GM18909 (cell line): ENCODE measurements at regions not wholly inside any gene's neighbourhood (a gene's known extent, or its start where the extent isn't known, plus 50 kb on each side); places are given as distances from the start of the nearest gene placed in this dataset.
"Not testable (repeated sequence)": the region's sequence is repeated elsewhere in the genome, so short reads cannot be mapped to it uniquely, and the experiment has no call there.

Experiments used
- ATAC-seq: cut with Tn5 transposase; IDR thresholded peaks from one replicate; pipeline ENCODE4 v1.9.1; 2021; ENCODE audit warnings: mild to moderate bottlenecking; ENCODE audit not compliant: unreplicated experiment, poor library complexity

DNA sequence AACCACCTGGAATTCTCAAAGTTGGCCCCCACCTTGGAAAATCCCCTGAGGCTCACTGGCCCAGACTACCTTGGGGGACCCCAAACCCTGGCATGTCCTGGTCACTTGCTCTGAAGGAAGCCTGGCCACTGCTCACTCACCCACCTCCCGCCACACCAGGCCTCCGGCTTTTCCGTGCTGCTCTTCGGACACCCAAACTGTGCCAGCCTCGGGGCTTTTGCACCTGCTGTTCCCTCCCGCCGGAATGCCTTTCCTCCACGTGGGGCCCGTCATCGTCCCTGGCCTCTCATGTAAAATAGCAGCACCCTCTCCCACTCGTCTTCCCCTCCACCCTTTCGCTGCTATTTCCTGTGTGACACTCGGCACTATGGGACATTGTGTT lies 87.2 kb upstream of the NCOR2 start:
- no peak for ATAC-seq

DNA sequence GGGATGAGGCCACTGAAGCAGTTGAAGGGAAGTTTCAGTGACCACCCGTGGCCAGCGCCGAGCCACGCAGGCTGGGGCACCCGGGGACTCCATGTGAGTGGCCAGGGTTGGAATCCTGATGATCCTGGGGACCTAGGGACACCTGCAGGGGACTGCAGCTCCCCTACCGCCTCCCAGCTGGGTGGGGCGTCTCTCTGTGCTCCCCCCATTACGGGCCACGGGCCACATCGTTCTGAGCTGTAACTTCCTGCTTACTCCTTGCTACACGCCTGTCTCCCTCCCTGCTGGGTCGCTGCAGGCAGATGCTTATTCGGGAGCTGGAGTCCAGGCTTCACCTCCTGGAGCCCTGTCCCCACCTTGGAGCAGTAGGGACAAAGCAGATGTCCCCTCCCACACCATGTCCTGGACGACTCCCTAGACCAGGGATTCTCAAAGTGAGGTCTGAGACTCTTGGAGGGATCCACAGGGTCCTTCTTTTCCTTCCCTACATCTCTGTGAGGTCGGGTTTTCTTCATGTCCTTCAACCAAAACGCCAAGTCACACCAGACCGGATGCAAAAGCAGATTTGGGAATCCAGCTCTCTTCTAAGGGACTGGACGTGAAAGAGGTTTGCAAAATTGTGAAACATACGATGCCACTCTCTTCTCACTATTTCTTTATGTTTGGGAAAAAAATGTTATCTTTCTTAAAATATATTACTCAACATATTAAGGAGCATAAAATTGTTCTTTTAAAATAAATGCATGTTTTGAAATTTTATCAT lies 85.9 kb upstream of the NCOR2 start:
- ATAC-seq: no peak

DNA sequence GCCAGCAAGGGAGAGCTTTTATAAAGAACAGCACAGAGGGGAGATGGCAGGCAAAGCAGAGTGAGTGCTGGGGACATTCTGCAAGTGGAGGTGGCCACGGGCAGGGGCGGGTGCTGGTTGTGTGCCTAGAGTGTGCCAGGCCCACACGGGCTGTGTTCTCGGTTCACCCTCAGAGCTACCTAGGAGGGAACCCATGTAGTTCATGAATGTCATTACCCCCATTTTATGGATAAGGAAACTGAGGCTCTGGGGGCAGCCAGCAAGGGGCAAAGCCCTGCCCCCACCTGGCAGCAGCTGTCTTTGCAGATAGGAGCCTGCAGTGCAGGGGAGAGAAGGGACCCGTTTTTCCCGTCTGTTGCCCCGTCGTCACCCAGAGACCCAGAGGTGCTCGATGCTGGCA lies 85.2 kb upstream of the NCOR2 start:
- ATAC-seq: no peak

DNA sequence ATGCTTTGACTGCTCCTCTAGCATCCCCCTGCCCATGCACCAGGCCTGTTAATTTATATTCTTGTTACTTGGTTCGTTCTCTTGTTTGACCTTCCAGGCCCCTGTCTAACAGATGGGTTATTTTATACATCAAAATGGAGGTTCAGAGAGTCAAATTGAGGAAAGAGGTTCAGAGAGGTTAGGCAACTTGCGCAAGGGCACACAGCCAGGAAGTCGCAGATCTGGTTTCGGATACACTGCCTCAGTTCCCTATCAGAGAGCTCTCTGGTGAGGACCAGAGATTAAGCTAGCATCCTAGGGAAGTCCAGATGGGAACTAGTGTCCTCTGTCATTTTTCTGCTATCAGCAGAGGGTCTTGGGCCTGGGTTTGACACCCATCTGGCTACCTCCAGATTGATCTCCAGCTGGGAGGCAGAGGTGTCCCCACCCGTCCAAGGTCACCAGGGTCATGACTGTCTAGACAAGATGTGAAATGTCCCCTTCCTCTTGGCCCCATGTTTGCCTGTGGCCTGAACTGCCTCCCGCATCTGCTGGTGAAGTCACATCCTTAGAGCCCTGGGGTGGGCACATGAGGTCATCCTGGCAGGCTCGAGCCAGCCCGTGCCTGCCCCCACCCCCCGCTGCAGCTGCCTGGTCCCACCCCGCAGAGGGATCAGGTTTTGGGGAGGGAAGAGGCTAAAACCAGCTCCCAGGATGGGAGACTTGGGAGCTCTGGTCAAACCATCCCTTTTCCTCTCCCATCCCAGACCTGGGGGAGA lies 84.3 kb upstream of the NCOR2 start:
- ATAC-seq: no peak

DNA sequence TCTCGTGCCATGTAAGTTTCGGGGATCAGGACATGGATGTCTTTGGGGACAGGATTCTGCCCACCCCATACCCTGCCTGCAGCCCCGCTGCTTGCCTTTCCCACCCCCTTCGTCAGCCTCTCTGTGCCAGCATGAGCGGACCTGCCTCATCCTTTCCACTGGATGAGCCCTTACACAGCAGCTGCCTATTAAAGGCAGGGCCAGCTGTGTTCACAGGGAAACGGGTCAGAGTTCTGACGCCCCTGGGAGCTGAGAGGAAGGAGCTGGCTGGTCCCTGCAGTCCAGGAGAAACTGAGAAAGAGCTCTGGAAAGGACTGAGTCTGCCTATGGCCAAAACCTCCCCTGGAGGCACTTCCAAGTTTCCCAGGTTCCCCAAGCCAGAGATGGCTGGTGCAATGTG lies 83.5 kb upstream of the NCOR2 start:
- ATAC-seq: no peak

DNA sequence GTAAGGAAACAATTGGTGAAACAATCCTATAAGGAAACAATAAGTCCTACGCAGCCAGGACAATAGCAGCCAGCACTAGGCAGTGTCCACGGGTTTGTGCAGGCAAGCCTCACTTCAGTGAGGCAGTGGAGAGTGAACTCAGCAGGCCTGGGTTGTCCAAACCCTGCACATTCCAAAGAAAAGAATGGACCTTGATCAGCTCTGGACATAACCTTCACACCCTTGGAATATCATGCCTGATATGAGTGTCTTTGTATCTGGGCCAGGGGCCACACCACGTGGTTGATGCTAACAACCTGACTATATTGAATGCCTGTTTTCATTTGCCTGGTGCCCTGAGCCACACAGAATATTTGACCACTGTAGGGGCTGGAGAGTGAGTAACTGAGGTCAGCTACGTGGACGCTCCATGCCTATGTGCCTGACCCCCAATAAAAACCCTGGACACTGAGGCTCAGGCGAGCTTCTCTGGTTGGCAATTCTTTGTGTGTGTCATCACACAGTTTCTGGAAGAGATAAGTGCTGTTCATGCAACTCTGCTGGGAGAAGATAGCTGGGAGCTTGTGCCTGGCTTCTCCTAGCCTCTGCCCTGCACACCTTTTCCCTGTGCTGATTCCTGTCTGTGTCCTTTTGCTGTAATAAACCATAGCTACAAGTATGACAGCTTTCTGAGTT lies 81.4 kb upstream of the NCOR2 start:
- ATAC-seq: no peak

DNA sequence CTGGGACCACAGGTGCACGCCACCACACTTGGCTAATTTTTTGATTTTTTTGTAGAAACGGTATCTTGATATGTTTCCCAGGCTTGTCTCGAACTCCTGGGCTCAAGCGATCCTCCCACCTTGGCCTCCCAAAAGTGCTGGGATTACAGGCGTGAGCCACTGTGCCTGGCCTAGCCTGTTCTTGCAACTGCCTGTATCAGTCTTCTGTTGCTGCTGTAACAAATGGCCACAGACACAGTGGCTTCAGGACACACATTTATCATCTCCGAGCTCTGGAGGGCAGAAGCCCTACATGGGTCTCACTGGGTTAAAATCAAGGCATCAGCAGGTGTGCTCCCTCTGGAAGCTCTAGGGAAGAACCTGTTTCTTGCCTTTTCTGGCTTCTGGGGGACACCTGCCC lies 79.9 kb upstream of the NCOR2 start:
- no peak for ATAC-seq

DNA sequence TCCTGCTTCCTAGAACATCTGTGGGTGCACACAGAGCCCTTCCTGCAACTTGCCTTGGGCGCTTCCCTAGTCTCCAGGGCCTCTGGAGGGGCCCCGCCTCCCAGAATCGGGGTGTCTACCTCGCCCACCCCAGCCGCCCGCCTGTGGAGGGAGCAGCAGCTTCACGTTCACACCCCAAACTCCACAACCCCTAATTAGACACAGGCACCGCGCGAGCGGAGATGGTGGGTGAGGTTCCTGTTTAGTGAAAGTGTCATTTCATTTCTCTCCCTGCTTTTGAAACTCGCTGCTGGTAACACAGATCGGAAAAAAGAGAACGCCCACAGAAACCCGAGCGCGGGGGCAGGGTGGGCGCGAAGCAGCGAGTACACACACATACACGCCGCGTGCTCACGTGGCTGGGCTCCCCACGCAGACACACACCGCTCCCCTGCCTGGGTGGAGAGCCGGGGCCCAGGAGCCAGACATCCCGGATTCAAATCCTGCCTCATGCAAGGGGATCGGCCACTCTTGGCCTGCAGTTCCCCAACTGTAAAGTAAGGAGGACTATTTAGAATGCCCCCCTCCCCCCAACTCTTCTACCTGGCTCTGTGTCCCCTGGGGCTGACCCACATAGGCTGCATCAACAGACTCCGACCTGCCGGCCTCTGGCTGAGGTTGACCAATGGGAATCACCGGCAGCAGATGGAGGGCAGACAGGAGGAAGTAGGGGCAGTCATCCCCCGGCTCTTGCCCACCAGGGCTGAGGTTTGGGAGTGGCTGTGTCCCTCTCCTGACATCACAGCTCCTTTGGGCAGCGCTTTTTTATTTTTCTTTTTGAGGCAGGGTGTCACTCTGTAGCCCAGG lies 79.2 kb upstream of the NCOR2 start:
- ATAC-seq: no peak

DNA sequence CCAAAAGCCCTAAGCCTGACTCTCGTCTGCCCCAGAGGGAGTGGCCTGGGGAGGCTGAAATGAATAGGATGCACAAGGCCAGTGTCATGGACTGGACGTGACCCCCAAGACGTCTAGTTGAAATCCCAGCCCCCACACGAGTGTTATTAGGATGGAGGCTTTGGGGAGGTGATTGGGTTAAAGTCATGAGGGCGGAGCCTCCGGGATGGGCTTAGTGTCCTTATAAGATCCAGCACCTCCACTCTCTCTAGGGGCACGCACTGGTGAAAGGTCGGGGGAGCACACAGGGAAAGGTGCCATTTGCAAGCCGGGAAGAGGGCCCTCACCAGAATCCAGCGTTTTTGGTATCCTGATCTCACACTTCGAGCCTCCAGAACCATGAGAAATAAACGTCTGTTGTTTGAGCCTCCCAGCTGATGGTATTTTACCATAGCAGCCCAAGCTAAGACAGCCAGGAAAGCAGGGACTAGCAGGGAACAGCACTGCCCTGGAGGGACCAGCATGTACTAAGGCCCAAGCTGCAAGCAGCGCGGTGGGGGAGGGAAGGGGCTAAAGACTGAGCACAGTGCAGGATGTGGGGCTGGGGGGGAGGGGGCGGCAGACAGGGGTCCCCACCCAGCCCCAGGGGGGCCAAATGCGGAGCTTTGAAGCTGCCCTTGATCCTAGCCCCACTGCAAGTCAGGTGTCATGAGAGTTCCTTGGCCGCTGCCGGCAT lies 78.3 kb upstream of the NCOR2 start:
- ATAC-seq: no peak

DNA sequence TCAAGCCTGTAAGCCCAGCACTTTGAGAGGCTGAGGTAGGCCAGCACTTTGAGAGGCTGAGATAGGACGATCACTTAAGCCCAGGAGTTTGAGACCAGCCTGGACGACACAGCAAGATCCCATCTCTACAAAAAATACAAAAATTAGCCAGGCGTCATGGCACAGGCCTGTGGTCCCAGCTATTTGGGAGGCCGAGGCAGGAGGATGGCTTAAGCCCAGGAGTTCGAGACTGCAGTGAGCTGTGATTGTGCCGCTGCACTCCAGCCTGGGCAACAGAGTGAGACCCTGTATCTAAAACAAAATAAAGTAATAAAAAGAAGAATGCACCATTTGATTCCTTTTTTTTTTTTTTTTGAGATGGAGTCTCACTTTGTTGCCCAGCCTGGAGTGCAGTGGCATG lies 76.4 kb upstream of the NCOR2 start:
- not testable (repeated sequence) for ATAC-seq

DNA sequence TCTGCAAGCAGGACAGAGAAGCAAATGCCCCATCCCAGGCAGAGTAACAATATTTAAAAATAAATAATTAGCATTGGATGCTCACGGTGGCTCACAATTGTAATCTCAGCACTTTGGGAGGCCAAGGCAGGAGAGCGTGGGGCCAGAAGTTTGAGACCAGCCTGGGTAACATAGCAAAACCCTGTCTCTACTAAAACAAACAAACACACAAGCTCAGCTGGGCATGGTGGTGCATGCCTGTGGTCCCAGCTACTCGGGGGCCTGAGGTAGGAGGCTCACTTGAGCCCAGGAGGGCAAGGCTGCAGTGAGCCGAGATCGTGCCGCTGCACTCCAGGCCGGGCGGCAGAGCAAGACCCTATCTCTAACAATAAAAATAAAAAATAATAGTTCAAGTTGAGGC lies 74.7 kb upstream of the NCOR2 start:
- ATAC-seq: no peak

DNA sequence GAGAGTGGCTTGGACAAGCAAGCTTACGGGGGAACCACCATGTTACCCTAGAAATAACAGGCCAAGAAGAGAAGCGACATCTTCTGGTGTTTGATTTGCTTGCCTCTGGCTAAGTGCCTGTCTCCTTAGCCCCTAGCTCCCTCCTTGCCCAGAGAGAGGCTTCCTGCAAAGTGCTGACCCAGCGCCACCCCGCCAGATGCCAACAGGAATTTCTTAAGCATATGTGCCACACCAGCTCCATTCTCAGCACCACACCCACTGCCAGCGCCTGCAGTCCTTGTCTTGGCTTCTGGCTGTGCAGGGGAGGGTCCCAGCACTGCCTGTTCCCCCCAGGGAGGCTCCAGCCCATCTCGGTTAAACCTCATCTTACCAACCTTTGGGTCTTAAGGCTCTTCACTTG lies 74.2 kb upstream of the NCOR2 start:
- no peak for ATAC-seq

DNA sequence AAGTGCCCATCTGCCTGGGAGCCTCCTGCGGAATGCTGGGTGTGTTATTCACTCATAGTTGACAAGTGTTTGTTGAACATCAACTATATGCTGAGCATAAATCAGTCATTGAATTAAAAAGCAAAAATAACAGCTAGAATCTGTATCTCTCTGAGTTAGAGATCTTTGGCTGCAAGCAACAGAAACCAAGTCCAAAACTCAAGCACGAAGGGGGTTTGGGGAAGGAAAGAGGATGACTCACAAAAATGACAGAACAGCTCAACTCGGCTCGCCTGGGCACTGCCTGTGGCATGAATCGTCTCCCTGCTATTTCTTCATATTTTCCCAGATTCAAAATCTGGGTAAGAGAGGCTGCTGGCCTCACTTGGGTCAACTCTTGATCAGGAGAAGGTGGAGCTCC lies 72.6 kb upstream of the NCOR2 start:
- no peak for ATAC-seq

DNA sequence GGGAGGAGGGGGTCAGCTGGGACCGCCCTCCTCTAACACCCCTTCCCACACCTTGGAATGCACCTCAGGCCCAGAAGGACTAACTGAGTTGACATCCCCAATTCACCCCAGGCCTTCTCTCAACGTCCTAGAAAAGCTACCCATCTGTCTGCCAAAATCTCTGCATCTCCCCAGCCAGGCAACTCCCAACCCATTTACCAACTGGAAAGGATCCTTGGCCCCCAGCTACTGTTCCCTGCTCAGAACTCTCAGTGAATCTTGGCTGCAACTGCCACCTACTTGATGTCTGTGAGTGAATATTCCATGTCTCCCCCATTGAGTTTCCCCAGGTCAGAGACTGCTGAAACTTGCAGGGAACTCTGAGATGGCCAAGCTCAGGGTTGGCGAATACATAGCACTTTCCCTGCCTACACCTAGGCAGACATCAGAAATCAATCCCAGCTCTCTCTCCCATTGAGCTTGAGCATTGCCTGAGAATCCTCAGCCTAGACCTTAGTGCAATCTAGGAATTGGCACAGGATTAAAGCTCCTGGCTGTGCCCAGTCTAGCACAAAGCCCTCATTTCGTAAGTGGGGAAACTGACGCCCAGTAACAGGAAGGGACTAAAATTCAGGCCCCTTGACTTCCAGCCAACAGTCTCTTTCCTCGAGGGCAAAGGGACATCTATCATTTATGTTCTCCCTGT lies 71.9 kb upstream of the NCOR2 start:
- no peak for ATAC-seq

DNA sequence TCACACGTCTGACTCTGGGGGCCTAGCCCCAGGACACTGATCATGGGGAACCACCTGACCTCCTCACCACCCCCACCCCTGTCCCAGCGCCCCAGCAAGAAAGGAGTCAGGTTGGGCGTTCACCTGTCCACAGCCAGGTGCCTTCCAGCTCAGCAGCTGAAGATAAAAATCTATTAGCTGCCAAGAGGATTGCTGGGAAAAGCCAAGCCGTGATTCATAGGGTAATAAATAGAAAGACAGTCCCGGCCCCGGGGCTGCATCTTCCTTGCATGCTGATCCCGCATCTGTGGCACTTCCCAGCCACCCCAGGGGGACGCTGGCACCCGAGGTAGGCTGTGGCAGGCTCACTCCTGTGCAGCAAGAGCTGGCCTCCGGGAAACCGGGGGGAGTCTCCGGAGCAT lies 70.2 kb upstream of the NCOR2 start:
- ATAC-seq: no peak

DNA sequence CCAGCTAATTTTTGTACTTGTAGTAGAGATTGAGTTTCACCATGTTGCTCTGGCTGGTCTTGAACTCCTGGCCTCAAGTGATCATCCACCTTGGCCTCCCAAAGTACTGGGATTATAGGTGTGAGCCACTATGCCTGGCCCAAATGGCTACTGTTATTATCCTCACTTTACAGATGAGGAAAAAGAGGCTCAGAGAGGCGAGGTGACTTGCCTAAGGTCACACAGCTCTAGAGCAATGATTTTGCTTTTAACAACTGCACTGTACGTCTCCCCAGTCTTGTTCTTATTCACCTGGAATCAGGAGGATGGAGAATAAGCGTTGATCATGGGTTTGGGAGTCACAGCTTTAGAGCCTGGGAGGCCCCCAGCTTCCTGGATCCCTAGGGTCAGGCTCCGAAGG lies 69.8 kb upstream of the NCOR2 start:
- no peak for ATAC-seq

DNA sequence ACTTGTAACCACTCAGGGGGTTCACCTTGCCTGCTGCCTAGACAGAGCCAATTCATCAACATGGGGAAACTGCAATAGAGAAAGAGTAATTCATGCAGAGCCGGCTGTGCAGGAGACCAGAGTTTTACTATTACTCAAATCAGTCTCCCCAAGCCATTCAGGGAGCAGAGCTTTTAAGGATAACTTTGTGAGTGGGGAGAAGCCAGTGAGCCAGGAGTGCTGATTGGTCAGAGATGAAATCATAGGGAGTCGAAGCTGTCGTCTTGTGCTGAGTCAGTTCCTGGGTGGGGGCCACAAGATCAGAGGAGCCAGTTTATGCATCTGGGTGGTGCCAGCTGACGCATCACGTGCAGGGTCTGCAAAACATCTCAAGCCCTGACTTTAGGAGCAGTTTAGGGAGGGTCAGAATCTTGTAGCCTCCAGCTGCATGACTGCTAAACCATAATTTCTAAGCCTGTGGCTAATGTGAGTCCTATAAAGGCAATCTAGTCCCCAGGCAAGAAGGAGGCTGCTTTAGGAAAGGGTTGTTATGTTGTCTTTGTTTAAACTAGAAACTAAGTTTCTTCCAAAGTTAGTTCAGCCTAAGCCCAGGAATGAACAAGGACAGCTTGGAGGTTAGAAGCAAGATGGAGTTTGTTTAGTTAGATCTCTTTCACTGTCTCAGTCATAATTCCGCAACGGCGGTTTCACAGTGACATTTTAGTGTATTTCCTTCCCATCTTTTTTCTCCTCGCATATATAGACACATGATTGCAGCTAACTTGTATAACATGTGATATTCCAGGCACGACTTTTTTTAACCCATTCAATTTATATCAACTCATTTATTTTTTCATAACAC lies 68.9 kb upstream of the NCOR2 start:
- ATAC-seq: no peak

DNA sequence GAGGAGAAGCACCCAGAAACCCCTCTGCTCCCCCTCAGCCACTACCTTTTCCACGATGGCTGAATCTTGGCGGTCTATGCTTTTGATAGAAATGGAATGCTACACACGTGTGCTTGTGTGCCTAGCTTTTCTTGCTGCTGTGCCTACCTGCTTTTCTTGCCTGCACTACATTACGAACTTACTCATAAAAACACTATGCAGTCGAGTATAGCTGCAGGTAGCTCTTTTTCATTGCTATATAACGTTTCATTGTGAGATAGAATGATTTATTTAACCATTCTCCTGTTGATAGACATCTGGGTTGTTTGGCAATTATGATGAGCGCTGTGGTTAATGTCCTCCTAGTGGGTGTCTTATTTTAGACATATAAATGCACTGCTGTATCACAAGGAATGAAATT lies 67.9 kb upstream of the NCOR2 start:
- ATAC-seq: no peak
